ENCODE measurements at regions not wholly inside any gene's neighbourhood (a gene's known extent, or its start where the extent isn't known, plus 50 kb on each side); places are given as distances from the start of the nearest gene placed in this dataset.

DNA sequence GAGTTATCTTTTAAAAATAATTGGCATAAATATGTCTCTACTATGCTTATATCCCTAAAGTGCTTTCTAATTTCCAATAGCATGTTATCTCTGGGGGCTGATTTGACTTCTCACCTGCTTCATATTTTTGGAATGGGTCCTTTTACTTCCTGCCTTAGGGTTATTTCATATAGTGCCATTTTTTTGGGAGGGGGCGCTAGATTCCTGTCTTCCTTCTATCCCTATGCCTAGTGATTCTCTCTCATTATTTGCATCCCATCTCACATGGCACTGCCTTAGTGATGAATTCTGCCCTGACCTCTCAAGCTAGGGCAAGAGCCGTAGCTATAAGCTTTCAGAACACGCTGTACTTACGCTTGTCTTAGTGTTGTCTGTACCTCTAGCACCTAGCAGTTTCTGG is 150.3 kb upstream of the SLITRK3 start:
- no peak for DNase-seq (ENCODE audit: low spot score)

DNA sequence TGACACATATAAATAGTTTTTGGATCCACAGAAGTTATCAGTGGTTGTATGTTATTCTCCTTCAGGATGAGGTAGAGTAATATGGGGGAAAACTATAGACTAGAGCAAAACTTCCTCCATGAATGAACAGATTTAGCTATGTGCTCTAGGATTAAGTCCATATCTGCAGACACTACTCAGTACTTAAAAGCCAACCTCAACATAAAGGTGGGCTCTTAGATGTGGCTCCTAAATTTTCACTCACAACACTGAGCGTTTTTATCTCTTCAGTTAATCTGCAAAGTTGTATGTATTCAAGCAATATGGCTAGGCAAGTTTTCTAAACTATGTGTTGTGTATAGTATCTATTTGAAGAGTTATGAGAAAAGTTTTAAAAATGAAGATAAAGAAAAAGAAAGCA is 147.0 kb upstream of the SLITRK3 start:
- no peak for DNase-seq (ENCODE audit: low spot score)

DNA sequence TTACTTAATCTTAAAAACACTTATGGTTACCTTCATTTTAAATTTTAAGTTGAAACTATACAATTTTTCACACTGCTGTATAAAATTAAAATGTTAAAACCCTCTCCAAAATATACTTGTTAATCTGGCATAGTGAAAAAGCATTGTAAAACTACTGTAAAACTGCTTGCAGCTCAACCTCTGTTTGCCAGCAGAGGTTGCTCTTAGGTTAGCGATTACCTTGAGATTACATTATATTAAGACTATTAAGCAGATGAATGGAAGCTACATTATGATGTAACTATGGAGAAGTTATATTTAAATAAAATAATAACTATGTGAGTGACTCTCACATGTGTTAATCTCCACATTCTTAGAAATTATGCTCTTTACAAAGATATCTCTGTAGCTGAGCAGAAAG is 143.6 kb upstream of the SLITRK3 start:
- DNase-seq (ENCODE audit: low spot score): no peak

DNA sequence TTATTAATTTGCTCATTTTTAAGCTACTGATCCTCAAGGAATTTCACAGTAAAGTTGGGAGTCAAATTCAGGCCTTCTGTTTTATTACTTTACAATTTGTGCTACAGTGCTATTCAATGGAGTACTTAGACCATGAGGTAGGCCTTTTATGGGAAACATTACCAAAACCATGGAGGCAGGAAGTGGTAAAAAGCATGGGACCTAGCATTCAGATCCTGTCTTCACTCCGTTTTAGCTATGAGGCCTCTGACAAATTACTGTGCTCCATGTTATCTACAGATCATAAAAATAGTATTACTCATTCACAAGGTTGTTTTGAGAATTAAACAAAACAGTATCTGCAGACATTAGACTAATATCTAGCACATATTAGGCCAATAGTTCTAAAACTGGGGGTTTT is 140.6 kb upstream of the SLITRK3 start:
- no peak for DNase-seq (ENCODE audit: low spot score)
